ENCODE measurements at regions not wholly inside any gene's neighbourhood (a gene's known extent, or its start where the extent isn't known, plus 50 kb on each side); places are given as distances from the start of the nearest gene placed in this dataset.
"Not testable (repeated sequence)": the region's sequence is repeated elsewhere in the genome, so short reads cannot be mapped to it uniquely, and the experiment has no call there.

GRCh38 chr4:3925841-3926240 lies 159.7 kb downstream of the ADRA2C start:
- H2AFZ ChIP-seq (ENCODE audit: control insufficient read depth, low read length); H3K36me3 ChIP-seq (ENCODE audit: control insufficient read depth in 2 of 2, extremely low read depth in 1 of 2, insufficient read depth in 2 of 2, low read length in 2 of 2); H3K4me2 ChIP-seq (ENCODE audit: control insufficient read depth, extremely low read depth, insufficient read depth, low read depth, low read length); H3K79me2 ChIP-seq (ENCODE audit: control insufficient read depth, insufficient read depth, low read length); H3K9me1 ChIP-seq (ENCODE audit: control insufficient read depth, extremely low read depth, insufficient read depth, low read length); dilution Hi-C loops (cut with MboI; ENCODE audit: extremely low pct_ligation_motif_present, low sequenced_read_pairs); H4K20me1 ChIP-seq (ENCODE audit: control insufficient read depth, extremely low read depth, insufficient read depth, low read length); H3K27ac ChIP-seq (ENCODE audit: control insufficient read depth, insufficient read depth, low read length); DNase-seq (ENCODE audit: low read depth, low spot score); FAIRE-seq; H3K9me3 ChIP-seq (ENCODE audit: control insufficient read depth, low read depth, low read length); H3K4me3 ChIP-seq (ENCODE audit: control insufficient read depth in 2 of 3, extremely low read depth in 1 of 3, insufficient read depth in 2 of 3, low read depth in 1 of 3, low read length in 3 of 3); H3K4me1 ChIP-seq (ENCODE audit: control insufficient read depth, extremely low read depth, insufficient read depth, low read length); H3K27me3 ChIP-seq (ENCODE audit: control insufficient read depth, extremely low read depth, insufficient read depth, low read length); H3K9ac ChIP-seq (ENCODE audit: control insufficient read depth, extremely low read depth, insufficient read depth, low read length): not testable (repeated sequence)

GRCh38 chr4:3926271-3926670 lies 160.1 kb downstream of the ADRA2C start:
- H3K9me1 ChIP-seq (ENCODE audit: control insufficient read depth, extremely low read depth, insufficient read depth, low read length); H2AFZ ChIP-seq (ENCODE audit: control insufficient read depth, low read length); H3K79me2 ChIP-seq (ENCODE audit: control insufficient read depth, insufficient read depth, low read length); H3K9ac ChIP-seq (ENCODE audit: control insufficient read depth, extremely low read depth, insufficient read depth, low read length); H3K4me2 ChIP-seq (ENCODE audit: control insufficient read depth, extremely low read depth, insufficient read depth, low read depth, low read length); FAIRE-seq; H3K27ac ChIP-seq (ENCODE audit: control insufficient read depth, insufficient read depth, low read length); H3K9me3 ChIP-seq (ENCODE audit: control insufficient read depth, low read depth, low read length); DNase-seq (ENCODE audit: low read depth, low spot score); H3K27me3 ChIP-seq (ENCODE audit: control insufficient read depth, extremely low read depth, insufficient read depth, low read length); dilution Hi-C loops (cut with MboI; ENCODE audit: extremely low pct_ligation_motif_present, low sequenced_read_pairs); H3K36me3 ChIP-seq (ENCODE audit: control insufficient read depth in 2 of 2, extremely low read depth in 1 of 2, insufficient read depth in 2 of 2, low read length in 2 of 2); H3K4me3 ChIP-seq (ENCODE audit: control insufficient read depth in 2 of 3, extremely low read depth in 1 of 3, insufficient read depth in 2 of 3, low read depth in 1 of 3, low read length in 3 of 3); H4K20me1 ChIP-seq (ENCODE audit: control insufficient read depth, extremely low read depth, insufficient read depth, low read length); H3K4me1 ChIP-seq (ENCODE audit: control insufficient read depth, extremely low read depth, insufficient read depth, low read length): not testable (repeated sequence)

GRCh38 chr4:3926969-3927755 lies 161.0 kb downstream of the ADRA2C start:
- H3K9me1 ChIP-seq (ENCODE audit: control insufficient read depth, extremely low read depth, insufficient read depth, low read length); H3K4me1 ChIP-seq (ENCODE audit: control insufficient read depth, extremely low read depth, insufficient read depth, low read length); dilution Hi-C loops (cut with MboI; ENCODE audit: extremely low pct_ligation_motif_present, low sequenced_read_pairs); H3K9me3 ChIP-seq (ENCODE audit: control insufficient read depth, low read depth, low read length); H2AFZ ChIP-seq (ENCODE audit: control insufficient read depth, low read length); FAIRE-seq; DNase-seq (ENCODE audit: low read depth, low spot score); H3K9ac ChIP-seq (ENCODE audit: control insufficient read depth, extremely low read depth, insufficient read depth, low read length); H4K20me1 ChIP-seq (ENCODE audit: control insufficient read depth, extremely low read depth, insufficient read depth, low read length); H3K79me2 ChIP-seq (ENCODE audit: control insufficient read depth, insufficient read depth, low read length); H3K36me3 ChIP-seq (ENCODE audit: control insufficient read depth in 2 of 2, extremely low read depth in 1 of 2, insufficient read depth in 2 of 2, low read length in 2 of 2); H3K4me3 ChIP-seq (ENCODE audit: control insufficient read depth in 2 of 3, extremely low read depth in 1 of 3, insufficient read depth in 2 of 3, low read depth in 1 of 3, low read length in 3 of 3); H3K4me2 ChIP-seq (ENCODE audit: control insufficient read depth, extremely low read depth, insufficient read depth, low read depth, low read length); H3K27ac ChIP-seq (ENCODE audit: control insufficient read depth, insufficient read depth, low read length); H3K27me3 ChIP-seq (ENCODE audit: control insufficient read depth, extremely low read depth, insufficient read depth, low read length): not testable (repeated sequence)

- H3K9me1 ChIP-seq (ENCODE audit: control insufficient read depth, extremely low read depth, insufficient read depth, low read length); H3K4me1 ChIP-seq (ENCODE audit: control insufficient read depth, extremely low read depth, insufficient read depth, low read length); DNase-seq (ENCODE audit: low read depth, low spot score); FAIRE-seq; H3K36me3 ChIP-seq (ENCODE audit: control insufficient read depth in 2 of 2, extremely low read depth in 1 of 2, insufficient read depth in 2 of 2, low read length in 2 of 2); H4K20me1 ChIP-seq (ENCODE audit: control insufficient read depth, extremely low read depth, insufficient read depth, low read length); H3K27me3 ChIP-seq (ENCODE audit: control insufficient read depth, extremely low read depth, insufficient read depth, low read length); dilution Hi-C loops (cut with MboI; ENCODE audit: extremely low pct_ligation_motif_present, low sequenced_read_pairs); H3K79me2 ChIP-seq (ENCODE audit: control insufficient read depth, insufficient read depth, low read length); H3K9me3 ChIP-seq (ENCODE audit: control insufficient read depth, low read depth, low read length); H3K4me3 ChIP-seq (ENCODE audit: control insufficient read depth in 2 of 3, extremely low read depth in 1 of 3, insufficient read depth in 2 of 3, low read depth in 1 of 3, low read length in 3 of 3); H3K9ac ChIP-seq (ENCODE audit: control insufficient read depth, extremely low read depth, insufficient read depth, low read length); H3K27ac ChIP-seq (ENCODE audit: control insufficient read depth, insufficient read depth, low read length); H3K4me2 ChIP-seq (ENCODE audit: control insufficient read depth, extremely low read depth, insufficient read depth, low read depth, low read length); H2AFZ ChIP-seq (ENCODE audit: control insufficient read depth, low read length): not testable (repeated sequence)
These were observed 163.2 kb downstream of the ADRA2C start for GRCh38 chr4:3929431-3929830.

- H2AFZ ChIP-seq (ENCODE audit: control insufficient read depth, low read length); DNase-seq (ENCODE audit: low read depth, low spot score); H4K20me1 ChIP-seq (ENCODE audit: control insufficient read depth, extremely low read depth, insufficient read depth, low read length); H3K27ac ChIP-seq (ENCODE audit: control insufficient read depth, insufficient read depth, low read length); FAIRE-seq; H3K4me3 ChIP-seq (ENCODE audit: control insufficient read depth in 2 of 3, extremely low read depth in 1 of 3, insufficient read depth in 2 of 3, low read depth in 1 of 3, low read length in 3 of 3); H3K4me1 ChIP-seq (ENCODE audit: control insufficient read depth, extremely low read depth, insufficient read depth, low read length); H3K9me3 ChIP-seq (ENCODE audit: control insufficient read depth, low read depth, low read length); H3K27me3 ChIP-seq (ENCODE audit: control insufficient read depth, extremely low read depth, insufficient read depth, low read length); H3K9me1 ChIP-seq (ENCODE audit: control insufficient read depth, extremely low read depth, insufficient read depth, low read length); H3K36me3 ChIP-seq (ENCODE audit: control insufficient read depth in 2 of 2, extremely low read depth in 1 of 2, insufficient read depth in 2 of 2, low read length in 2 of 2); H3K79me2 ChIP-seq (ENCODE audit: control insufficient read depth, insufficient read depth, low read length); H3K4me2 ChIP-seq (ENCODE audit: control insufficient read depth, extremely low read depth, insufficient read depth, low read depth, low read length); H3K9ac ChIP-seq (ENCODE audit: control insufficient read depth, extremely low read depth, insufficient read depth, low read length); dilution Hi-C loops (cut with MboI; ENCODE audit: extremely low pct_ligation_motif_present, low sequenced_read_pairs): not testable (repeated sequence)
These were observed 166.5 kb downstream of the ADRA2C start for GRCh38 chr4:3932734-3933133.
